ENCODE measurements at regions not wholly inside any gene's neighbourhood (a gene's known extent, or its start where the extent isn't known, plus 50 kb on each side); places are given as distances from the start of the nearest gene placed in this dataset.
A peak's percentile ranks its signal among the peaks of the same experiment; 100 is the strongest.

GRCh38 chr6:165181951-165182414 lies 127.4 kb downstream of the C6orf118 start:
- no TSS peak for BruUV-seq (replicated peaks)
- Histone ChIP-seq H3K79me2 (ENCODE audit: insufficient read depth, low read length) (no peaks in the 10 kb centered on the region), H3K36me3 (replicated peaks in 1 of 2; ENCODE audit: control insufficient read depth in 1 of 2, insufficient read depth in 2 of 2, low read length in 2 of 2) (no peaks in the 10 kb centered on the region), H3K9me3 (ENCODE audit: low read length) (peaks cover 94% of the 10 kb centered on the region), H2AFZ (ENCODE audit: low read length) (no peak overlapping the region), H4K20me1 (ENCODE audit: insufficient read depth, low read length) (no peaks in the 10 kb centered on the region), H3K27ac (ENCODE audit: extremely low read length, insufficient read depth, low read length) (no peak overlapping the region), H3K4me1 (ENCODE audit: insufficient read depth, low read length) (no peaks in the 10 kb centered on the region), H3K4me2 (ENCODE audit: low read depth, low read length) (no peak overlapping the region), H3K27me3 (ENCODE audit: control insufficient read depth in 1 of 2, insufficient read depth in 2 of 2, low read length in 2 of 2) (no peaks in the 10 kb centered on the region), H3K4me3 (replicated peaks in 1 of 3; ENCODE audit: insufficient read depth in 1 of 3, low read depth in 2 of 3, low read length in 3 of 3) (no peak overlapping the region), H3K9ac (ENCODE audit: insufficient read depth, low read depth, low read length) (no peak overlapping the region)
- ChIA-PET CTCF (ENCODE audit: low intra/inter-chr PET ratio, low total read pairs) (no interaction called here), POLR2A (no interaction called here)
- intact Hi-C loops (cut with micrococcal nuclease; ENCODE audit: unreplicated experiment) = no loop called here
- TF ChIP-seq THRA (CRISPR knock-in tag; IDR thresholded peaks at IDR 0.05; ENCODE audit: borderline replicate concordance) (no peak), PREB (CRISPR knock-in tag; IDR thresholded peaks at IDR 0.05) (no peak), NFE2L2 (IDR thresholded peaks at IDR 0.05; ENCODE audit: low read length) (peak; percentile 45; the same call in 1 of the 2 replicates), ZNF260 (CRISPR knock-in tag; IDR thresholded peaks at IDR 0.05; ENCODE audit: borderline replicate concordance, low read depth) (no peak), E2F5 (CRISPR knock-in tag; conservative IDR thresholded peaks at IDR 0.05) (no peak)
- ATAC-seq = no peak
- in situ Hi-C loops (cut with HindIII; ENCODE audit: extremely low pct_ligation_motif_present, low pct_unique_long_range_greater_than_20kb) = no loop called here
- WGBS (ENCODE audit: low lambda C conversion rate) = 15% methylated on average over 2 of the region's 6 CpGs
- DNase-seq (ENCODE audit: low spot score) = no peak
- no peak for FAIRE-seq

GRCh38 chr6:165178056-165178455 lies 131.3 kb downstream of the C6orf118 start:
- WGBS (ENCODE audit: low lambda C conversion rate) = 13% methylated on average over 1 of the region's 1 CpG
- no peak overlapping the region for H2AFZ ChIP-seq (ENCODE audit: low read length)
- in situ Hi-C loops (cut with HindIII; ENCODE audit: extremely low pct_ligation_motif_present, low pct_unique_long_range_greater_than_20kb) = no loop called here
- TF ChIP-seq FIP1L1 (IDR thresholded peaks at IDR 0.05; ENCODE audit: borderline replicate concordance, insufficient read depth, low read depth, low read length) (no peak), ZNF678 (CRISPR knock-in tag; IDR thresholded peaks at IDR 0.05) (no peak), ZNF879 (CRISPR knock-in tag; IDR thresholded peaks at IDR 0.05) (no peak), ZNF18 (CRISPR knock-in tag; IDR thresholded peaks at IDR 0.05; ENCODE audit: insufficient replicate concordance) (no peak), RFXAP (CRISPR knock-in tag; IDR thresholded peaks at IDR 0.05; ENCODE audit: borderline replicate concordance) (no peak), NBN (conservative IDR thresholded peaks at IDR 0.05) (no peak), ZNF337 (CRISPR knock-in tag; IDR thresholded peaks at IDR 0.05; ENCODE audit: borderline replicate concordance, low read depth) (no peak)

More at GRCh38 chr6:165178056-165178455, 131.3 kb downstream of the C6orf118 start:
- POLR2A ChIA-PET = no interaction called here
- Histone ChIP-seq H3K9ac (ENCODE audit: insufficient read depth, low read depth, low read length) (no peak overlapping the region), H3K36me3 (replicated peaks in 1 of 2; ENCODE audit: control insufficient read depth in 1 of 2, insufficient read depth in 2 of 2, low read length in 2 of 2) (no peaks in the 10 kb centered on the region), H3K4me2 (ENCODE audit: low read depth, low read length) (no peak overlapping the region), H3K4me3 (replicated peaks in 1 of 3; ENCODE audit: insufficient read depth in 1 of 3, low read depth in 2 of 3, low read length in 3 of 3) (no peak overlapping the region), H3K79me2 (ENCODE audit: insufficient read depth, low read length) (no peaks in the 10 kb centered on the region), H4K20me1 (ENCODE audit: insufficient read depth, low read length) (no peaks in the 10 kb centered on the region), H3K9me3 (ENCODE audit: low read length) (peaks cover 81% of the 10 kb centered on the region), H3K4me1 (ENCODE audit: insufficient read depth, low read length) (no peaks in the 10 kb centered on the region), H3K27ac (ENCODE audit: extremely low read length, insufficient read depth, low read length) (no peak overlapping the region), H3K27me3 (ENCODE audit: control insufficient read depth in 1 of 2, insufficient read depth in 2 of 2, low read length in 2 of 2) (no peaks in the 10 kb centered on the region)
- DNase-seq (ENCODE audit: low spot score) (no peak), ATAC-seq (no peak), FAIRE-seq (no peak)
- CTCF ChIA-PET (ENCODE audit: low intra/inter-chr PET ratio, low total read pairs) = no interaction called here
- intact Hi-C loops (cut with micrococcal nuclease; ENCODE audit: unreplicated experiment) = no loop called here
- no TSS peak for BruUV-seq (replicated peaks)

Data from HepG2 (cell line).